Ramos (cell line): ENCODE measurements at regions not wholly inside any gene's neighbourhood (a gene's known extent, or its start where the extent isn't known, plus 50 kb on each side); places are given as distances from the start of the nearest gene placed in this dataset.

ENCODE experiments used
- in situ Hi-C: fragments of 300-500 bp; cut with MboI; formaldehyde crosslinking; loops from one replicate; pipeline ENCODE4 v1.14.3; 2022; ENCODE audit warnings: low sequenced_read_pairs; ENCODE audit not compliant: unreplicated experiment

GRCh38 chr16:73350707-73351452 is 303.0 kb upstream of the ZFHX3 start:
- in situ Hi-C loops, result no loop called here

DNA sequence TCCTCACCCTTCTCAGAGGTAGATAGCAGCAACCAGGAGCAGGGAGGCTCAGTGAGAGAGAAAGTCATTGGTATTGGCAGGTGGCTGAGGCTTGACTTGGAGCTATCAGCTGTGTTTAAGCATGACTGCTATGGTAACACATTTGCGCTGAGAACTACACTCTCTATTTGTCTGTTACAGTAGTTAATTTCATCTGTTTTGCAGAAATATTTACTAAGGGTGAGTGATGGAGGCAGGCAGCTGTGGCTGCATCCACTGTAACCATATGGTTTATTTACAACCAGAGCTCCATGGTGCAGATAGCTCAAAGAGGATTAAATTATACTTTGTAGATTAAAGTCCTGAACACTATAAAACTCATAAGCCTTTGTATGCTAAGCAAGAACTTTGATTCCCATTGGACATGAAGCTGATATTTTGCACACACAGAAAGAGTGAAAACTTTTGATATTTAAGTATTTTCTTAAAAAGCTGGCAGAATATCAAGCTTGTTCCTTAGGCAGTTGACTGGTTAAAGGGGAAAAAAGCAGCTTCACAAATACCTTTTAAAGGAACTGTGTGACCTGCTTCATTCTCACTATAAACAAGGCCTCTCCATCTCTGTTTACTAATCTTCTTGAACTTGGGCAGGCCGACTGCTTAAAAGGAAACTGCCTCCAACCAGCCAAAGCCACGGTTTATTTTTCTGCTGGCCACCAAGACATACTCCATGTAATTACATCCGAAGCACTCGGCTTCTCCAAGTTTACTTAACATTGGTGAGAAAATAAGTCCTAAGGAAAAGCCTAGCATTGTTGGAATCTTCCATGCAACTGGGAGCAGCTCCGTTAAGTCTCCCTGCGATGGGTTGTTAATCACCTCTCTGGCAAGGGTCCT is 299.8 kb upstream of the ZFHX3 start:
- in situ Hi-C loops, result no loop called here

DNA sequence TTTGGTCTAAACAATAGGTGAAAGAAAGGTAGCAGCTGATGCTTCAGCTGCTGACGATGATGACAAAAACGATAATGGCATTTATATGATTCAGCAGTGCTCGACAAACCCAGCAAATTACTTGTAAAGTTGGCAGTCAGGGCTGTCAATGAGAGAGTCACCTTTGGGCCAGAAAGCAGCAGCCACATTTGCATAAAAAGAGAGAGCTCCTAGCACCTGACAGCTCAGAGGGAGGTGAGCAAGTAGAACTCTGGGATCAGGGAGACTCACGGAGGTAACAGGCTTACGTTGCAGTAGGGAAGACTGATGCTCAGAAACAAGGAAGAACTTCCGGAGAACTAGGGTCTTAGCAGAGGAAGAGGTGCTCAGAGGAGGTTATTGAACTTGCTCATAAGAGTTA is 291.9 kb upstream of the ZFHX3 start:
- in situ Hi-C loops, result no loop called here

DNA sequence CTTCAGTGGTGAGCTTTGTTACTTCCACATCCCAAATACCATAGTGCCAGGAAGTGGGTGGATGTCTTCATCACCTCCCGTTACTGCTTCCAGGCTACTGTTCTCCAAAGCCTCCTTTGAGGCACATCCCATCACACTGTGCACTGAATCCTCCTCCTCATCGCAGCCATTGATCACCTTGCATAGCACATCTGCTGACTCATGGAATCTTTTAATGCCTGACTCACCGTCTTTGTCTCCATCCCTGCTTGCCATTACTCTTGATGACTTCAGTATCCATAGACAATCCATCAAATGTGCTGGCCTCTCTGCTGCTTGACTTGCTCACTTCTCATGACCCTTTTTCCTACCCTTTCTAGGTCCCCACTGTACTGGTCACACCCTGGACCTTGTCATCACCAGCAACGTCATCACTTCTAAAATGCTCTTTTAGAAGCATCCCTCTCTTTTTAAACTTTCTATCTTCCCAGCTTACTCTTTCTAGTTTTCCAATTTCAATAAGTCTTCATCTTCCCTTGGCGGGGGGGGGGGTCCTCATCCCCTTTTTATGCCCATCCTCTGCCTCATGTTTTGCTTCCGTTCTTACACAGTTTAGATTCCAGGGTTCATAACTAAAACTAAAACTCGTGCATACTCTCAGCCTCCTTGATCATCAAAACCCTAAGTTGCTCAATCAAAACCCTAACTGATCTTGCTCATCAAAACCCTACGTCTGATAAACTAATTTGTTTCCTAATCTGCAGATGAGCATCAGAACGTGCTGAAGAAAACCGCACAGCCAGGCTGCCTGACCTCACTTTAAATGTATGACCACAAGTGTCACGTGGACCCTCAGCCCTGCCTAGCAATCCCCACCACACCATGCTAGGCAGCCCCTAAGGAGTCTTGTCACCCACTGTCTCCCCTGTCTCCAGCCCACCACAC is 289.7 kb upstream of the ZFHX3 start:
- in situ Hi-C loops, result no loop called here

GRCh38 chr16:73329358-73330286 is 281.7 kb upstream of the ZFHX3 start:
- in situ Hi-C loops, result no loop called here

GRCh38 chr16:73326770-73327470 is 279.0 kb upstream of the ZFHX3 start:
- in situ Hi-C loops, result no loop called here

DNA sequence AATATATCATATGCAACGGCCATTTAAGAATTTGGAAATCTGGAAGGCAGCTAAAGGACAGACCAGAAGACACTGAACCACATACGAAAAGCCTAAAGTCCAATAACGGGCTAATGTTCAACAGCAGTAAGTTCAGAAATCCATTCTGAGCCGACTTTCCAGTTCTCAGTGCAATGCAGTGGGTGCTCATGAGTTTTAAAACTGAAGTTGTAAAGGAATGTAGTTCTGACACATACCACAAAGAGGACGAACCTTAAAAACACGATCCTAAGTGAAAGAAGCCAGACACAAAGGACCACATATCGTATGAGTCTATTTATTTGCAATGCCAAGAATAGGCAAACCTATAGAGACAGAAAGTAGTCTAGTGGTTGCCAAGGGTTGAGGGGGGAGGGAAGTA is 278.3 kb upstream of the ZFHX3 start:
- in situ Hi-C loops, result no loop called here

GRCh38 chr16:73323880-73324279 is 276.0 kb upstream of the ZFHX3 start:
- in situ Hi-C loops, result no loop called here

- in situ Hi-C loops, result no loop called here
Measured at GRCh38 chr16:73322856-73323255, 274.9 kb upstream of the ZFHX3 start.

DNA sequence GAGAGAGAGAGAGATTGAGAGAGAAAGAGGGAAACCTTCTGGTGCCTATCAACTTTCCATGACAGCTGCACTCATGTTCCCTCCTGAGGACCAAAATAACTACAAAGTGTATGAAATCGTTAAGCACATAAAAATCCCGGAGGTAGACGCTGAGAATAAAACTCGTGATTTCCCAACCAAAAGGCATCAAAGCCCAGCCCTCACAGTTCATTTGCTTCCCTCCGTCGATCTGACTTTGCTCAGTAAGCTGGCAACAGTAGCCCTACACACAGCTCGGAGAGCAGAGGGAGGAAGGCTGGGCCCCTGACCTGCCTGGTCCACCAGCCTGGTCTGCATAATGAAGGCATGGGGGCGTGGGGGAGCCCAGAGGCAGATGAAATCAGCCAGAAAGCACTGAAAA is 273.9 kb upstream of the ZFHX3 start:
- in situ Hi-C loops, result no loop called here

DNA sequence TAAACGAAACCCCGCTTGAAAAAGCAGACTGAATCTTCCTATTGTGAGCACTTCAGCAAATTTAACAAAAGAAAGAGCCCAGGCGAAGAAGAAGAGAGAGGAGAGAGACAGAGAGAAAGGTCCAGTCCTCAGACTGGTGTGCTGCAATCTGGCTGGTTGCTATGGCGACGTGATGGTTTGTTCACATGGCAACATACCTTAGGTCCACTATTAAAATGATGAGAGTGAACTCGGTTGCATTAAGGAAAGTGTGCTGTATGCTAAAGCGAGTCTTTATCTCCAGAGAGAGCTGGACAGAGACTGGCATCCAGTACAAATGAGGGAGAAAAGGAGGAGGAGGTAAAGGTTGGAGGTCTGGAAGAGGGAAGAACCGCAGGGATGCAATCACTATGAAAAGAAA is 271.8 kb upstream of the ZFHX3 start:
- in situ Hi-C loops, result no loop called here

DNA sequence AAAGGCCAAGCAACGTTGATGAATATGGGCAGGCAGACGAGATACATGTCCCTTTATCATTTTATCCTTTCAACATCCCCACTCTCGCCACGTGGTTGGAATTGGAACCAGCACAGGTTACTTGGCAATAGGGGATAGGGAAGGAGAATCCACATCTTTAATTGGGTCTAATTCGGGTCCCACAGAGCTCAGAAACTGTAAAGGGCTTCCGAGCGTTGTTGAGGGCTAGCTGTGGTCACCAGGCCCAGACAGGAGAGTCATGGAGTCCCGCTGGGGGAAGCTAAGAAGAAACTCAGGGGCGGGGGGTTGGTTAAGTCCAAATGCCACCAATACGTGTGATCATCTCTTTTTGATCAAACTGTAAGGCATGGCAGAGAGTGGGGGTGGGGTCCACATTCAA is 271.3 kb upstream of the ZFHX3 start:
- in situ Hi-C loops, result no loop called here

GRCh38 chr16:73317321-73317857 is 269.5 kb upstream of the ZFHX3 start:
- in situ Hi-C loops, result no loop called here

- in situ Hi-C loops, result no loop called here
Measured at GRCh38 chr16:73315645-73316044, 267.7 kb upstream of the ZFHX3 start.

GRCh38 chr16:73313950-73314349 is 266.0 kb upstream of the ZFHX3 start:
- in situ Hi-C loops, result no loop called here

GRCh38 chr16:73311857-73312723 is 264.2 kb upstream of the ZFHX3 start:
- in situ Hi-C loops, result no loop called here

- in situ Hi-C loops, result no loop called here
Measured at GRCh38 chr16:73308771-73309170, 260.8 kb upstream of the ZFHX3 start.
